ENCODE measurements at regions not wholly inside any gene's neighbourhood (a gene's known extent, or its start where the extent isn't known, plus 50 kb on each side); places are given as distances from the start of the nearest gene placed in this dataset.

DNA sequence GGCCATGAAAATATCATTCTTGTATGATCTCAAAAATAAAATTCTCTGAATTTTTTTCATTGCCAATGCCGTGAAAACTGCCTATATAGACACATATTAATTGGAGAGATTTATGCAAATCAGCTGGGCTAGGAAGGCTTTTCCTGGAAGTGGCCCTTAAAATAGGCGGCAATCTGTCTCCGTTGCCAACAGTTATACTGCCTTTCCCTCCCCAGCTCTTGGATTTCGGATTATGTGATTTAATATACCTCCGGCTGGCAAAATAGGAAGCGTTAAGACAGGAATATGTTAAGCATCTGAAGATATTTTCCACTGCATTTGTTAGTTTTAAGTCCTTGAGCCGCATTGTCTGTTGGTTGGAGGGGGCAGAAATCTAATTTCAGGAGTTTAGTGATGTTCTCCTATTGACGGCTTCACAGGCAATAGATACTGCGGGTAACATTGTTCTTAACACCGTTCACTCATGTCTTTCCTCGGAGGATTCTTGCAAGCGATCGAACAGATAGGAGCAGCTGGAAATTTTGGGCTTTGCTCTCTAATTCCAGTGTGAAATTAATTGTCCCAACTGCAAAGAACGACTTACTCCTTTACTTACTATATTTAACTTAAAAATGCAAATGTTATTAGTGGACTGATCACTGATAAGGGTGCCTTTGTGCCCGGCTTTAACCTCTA lies 113.3 kb downstream of the LINC00237 start:
- DNase-seq (ENCODE audit: low spot score) (no peak), FAIRE-seq (no peak), ATAC-seq (no peak)
- H3K9ac ChIP-seq (ENCODE audit: insufficient read depth, low read depth, low read length) = no peak overlapping the region
- no peaks in the 10 kb centered on the region for H3K79me2 ChIP-seq (ENCODE audit: insufficient read depth, low read length)
- no peaks in the 10 kb centered on the region for H3K36me3 ChIP-seq (replicated peaks in 1 of 2; ENCODE audit: control insufficient read depth in 1 of 2, insufficient read depth in 2 of 2, low read length in 2 of 2)
- peaks cover 4 to 22% of the 10 kb centered on the region in 2 experiments; a peak in 4 of 5 replicates for H3K27me3 ChIP-seq (ENCODE audit: control insufficient read depth in 1 of 2, insufficient read depth in 2 of 2, low read length in 2 of 2)
- no peak overlapping the region for H2AFZ ChIP-seq (ENCODE audit: low read length)
- H3K4me2 ChIP-seq (ENCODE audit: low read depth, low read length) = no peak overlapping the region
- in situ Hi-C loops (cut with HindIII; ENCODE audit: extremely low pct_ligation_motif_present, low pct_unique_long_range_greater_than_20kb) (no loop called here), intact Hi-C loops (cut with micrococcal nuclease; ENCODE audit: unreplicated experiment) (no loop called here)
- ChIA-PET POLR2A (no interaction called here), CTCF (ENCODE audit: low intra/inter-chr PET ratio, low total read pairs) (no interaction called here)
- H4K20me1 ChIP-seq (ENCODE audit: insufficient read depth, low read length) = no peaks in the 10 kb centered on the region
- 58% methylated on average over 15 of the region's 15 CpGs for WGBS (ENCODE audit: low lambda C conversion rate)
- H3K27ac ChIP-seq (ENCODE audit: extremely low read length, insufficient read depth, low read length) = no peak overlapping the region
- BruUV-seq (replicated peaks) = no TSS peak
- TF ChIP-seq, protein P1, sequence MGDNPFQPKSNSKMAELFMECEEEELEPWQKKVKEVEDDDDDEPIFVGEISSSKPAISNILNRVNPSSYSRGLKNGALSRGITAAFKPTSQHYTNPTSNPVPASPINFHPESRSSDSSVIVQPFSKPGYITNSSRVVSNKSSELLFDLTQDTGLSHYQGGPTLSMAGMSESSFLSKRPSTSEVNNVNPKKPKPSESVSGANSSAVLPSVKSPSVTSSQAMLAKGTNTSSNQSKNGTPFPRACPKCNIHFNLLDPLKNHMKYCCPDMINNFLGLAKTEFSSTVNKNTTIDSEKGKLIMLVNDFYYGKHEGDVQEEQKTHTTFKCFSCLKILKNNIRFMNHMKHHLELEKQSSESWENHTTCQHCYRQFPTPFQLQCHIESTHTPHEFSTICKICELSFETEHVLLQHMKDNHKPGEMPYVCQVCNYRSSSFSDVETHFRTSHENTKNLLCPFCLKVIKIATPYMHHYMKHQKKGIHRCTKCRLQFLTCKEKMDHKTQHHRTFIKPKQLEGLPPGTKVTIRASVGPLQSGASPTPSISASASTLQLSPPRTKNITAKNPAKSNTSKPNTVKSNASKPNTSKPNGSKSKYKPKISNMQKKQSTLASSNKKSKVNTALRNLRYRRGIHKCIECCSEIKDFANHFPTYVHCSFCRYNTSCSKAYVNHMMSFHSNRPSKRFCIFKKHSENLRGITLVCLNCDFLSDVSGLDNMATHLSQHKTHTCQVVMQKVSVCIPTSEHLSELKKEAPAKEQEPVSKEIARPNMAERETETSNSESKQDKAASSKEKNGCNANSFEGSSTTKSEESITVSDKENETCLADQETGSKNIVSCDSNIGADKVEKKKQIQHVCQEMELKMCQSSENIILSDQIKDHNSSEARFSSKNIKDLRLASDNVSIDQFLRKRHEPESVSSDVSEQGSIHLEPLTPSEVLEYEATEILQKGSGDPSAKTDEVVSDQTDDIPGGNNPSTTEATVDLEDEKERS (CRISPR knock-in tag; IDR thresholded peaks at IDR 0.05) = no peak
- TF ChIP-seq, protein P2, sequence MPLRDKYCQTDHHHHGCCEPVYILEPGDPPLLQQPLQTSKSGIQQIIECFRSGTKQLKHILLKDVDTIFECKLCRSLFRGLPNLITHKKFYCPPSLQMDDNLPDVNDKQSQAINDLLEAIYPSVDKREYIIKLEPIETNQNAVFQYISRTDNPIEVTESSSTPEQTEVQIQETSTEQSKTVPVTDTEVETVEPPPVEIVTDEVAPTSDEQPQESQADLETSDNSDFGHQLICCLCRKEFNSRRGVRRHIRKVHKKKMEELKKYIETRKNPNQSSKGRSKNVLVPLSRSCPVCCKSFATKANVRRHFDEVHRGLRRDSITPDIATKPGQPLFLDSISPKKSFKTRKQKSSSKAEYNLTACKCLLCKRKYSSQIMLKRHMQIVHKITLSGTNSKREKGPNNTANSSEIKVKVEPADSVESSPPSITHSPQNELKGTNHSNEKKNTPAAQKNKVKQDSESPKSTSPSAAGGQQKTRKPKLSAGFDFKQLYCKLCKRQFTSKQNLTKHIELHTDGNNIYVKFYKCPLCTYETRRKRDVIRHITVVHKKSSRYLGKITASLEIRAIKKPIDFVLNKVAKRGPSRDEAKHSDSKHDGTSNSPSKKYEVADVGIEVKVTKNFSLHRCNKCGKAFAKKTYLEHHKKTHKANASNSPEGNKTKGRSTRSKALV (CRISPR knock-in tag; IDR thresholded peaks at IDR 0.05) = no peak
- H3K4me3 ChIP-seq (replicated peaks in 1 of 3; ENCODE audit: insufficient read depth in 1 of 3, low read depth in 2 of 3, low read length in 3 of 3) = no peak overlapping the region
- no peaks in the 10 kb centered on the region for H3K4me1 ChIP-seq (ENCODE audit: insufficient read depth, low read length)
- no peaks in the 10 kb centered on the region for H3K9me3 ChIP-seq (ENCODE audit: low read length)
